ENCODE measurements at regions not wholly inside any gene's neighbourhood (a gene's known extent, or its start where the extent isn't known, plus 50 kb on each side); places are given as distances from the start of the nearest gene placed in this dataset.
A peak's percentile ranks its signal among the peaks of the same experiment; 100 is the strongest.

DNA sequence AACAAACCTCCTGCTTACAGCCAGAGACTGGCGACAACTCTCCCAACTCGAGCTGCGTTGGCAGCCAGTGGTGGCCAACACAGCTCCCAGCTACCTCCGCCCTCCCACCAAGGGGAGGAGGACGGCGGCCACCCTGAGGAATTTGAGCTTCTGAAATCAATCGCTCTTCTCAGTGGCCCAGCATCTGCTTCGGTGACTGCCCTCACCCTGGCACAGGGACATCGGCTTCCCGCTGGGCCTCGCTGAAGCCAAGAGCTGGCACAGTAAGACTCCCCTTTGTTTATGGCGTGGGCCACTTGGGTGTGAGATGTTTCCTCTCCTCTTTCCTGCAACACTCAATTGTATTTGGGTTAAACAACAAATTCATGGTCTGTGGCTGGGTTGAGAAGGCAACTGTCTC is 136.2 kb downstream of the ZBTB18 start:
- H3K27ac Mint-ChIP-seq = no peak overlapping the region
- CTCF ChIA-PET = interaction anchor here (1.3 kb wide), 1 partner anchor 24 kb away, joined by 4 read pairs; no protein-coding TSS in a partner anchor
- no peaks in the 10 kb centered on the region; the same call in 1 of the 2 replicates for H3K27me3 Mint-ChIP-seq (ENCODE audit: low read depth)
- H3K9me3 Mint-ChIP-seq = peaks cover 26% of the 10 kb centered on the region
- TF ChIP-seq NFATC4 (CRISPR knock-in tag; IDR thresholded peaks at IDR 0.05) = no peak
- H3K36me3 Mint-ChIP-seq = 0 out of 2 replicates have a peak, but pooled peaks cover 4% of the 10 kb centered on the region
- ATAC-seq = no peak
- no peak overlapping the region for H3K4me3 Mint-ChIP-seq
- H3K4me1 Mint-ChIP-seq = peaks cover 14% of the 10 kb centered on the region
- no peak for DNase-seq (ENCODE audit: low spot score)
- POLR2A ChIA-PET = no interaction called here

- Mint-ChIP-seq H3K27ac (no peak overlapping the region), H3K9me3 (peaks cover 26% of the 10 kb centered on the region), H3K4me3 (no peak overlapping the region), H3K36me3 (0 out of 2 replicates have a peak, but pooled peaks cover 4% of the 10 kb centered on the region), H3K27me3 (ENCODE audit: low read depth) (no peaks in the 10 kb centered on the region; the same call in 1 of the 2 replicates), H3K4me1 (peaks cover 12% of the 10 kb centered on the region)
- DNase-seq (ENCODE audit: low spot score) = no peak
- no peak for ATAC-seq
- no peak for TF ChIP-seq TCF7 (CRISPR knock-in tag; IDR thresholded peaks at IDR 0.05; ENCODE audit: low read depth)
- TF ChIP-seq NFYB (CRISPR knock-in tag; conservative IDR thresholded peaks at IDR 0.05; ENCODE audit: low read depth) = no peak
- TF ChIP-seq, protein P1, sequence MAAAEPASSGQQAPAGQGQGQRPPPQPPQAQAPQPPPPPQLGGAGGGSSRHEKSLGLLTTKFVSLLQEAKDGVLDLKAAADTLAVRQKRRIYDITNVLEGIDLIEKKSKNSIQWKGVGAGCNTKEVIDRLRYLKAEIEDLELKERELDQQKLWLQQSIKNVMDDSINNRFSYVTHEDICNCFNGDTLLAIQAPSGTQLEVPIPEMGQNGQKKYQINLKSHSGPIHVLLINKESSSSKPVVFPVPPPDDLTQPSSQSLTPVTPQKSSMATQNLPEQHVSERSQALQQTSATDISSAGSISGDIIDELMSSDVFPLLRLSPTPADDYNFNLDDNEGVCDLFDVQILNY (CRISPR knock-in tag; IDR thresholded peaks at IDR 0.05) = no peak
- TF ChIP-seq NFATC4 (CRISPR knock-in tag; IDR thresholded peaks at IDR 0.05) = no peak
- no peak for TF ChIP-seq ZNF317 (CRISPR knock-in tag; IDR thresholded peaks at IDR 0.05; ENCODE audit: borderline replicate concordance, low read depth)
- TF ChIP-seq ATF3 (CRISPR knock-in tag; conservative IDR thresholded peaks at IDR 0.05) = no peak
- TF ChIP-seq HMGXB4 (CRISPR knock-in tag; IDR thresholded peaks at IDR 0.05) = no peak
- TF ChIP-seq CREB1 (CRISPR knock-in tag; IDR thresholded peaks at IDR 0.05) = no peak
- TF ChIP-seq ZNF423 (CRISPR knock-in tag; IDR thresholded peaks at IDR 0.05) = no peak
- ChIA-PET POLR2A (no interaction called here), CTCF (no interaction called here)
Measured at GRCh38 chr1:244191581-244191980, 140.5 kb downstream of the ZBTB18 start.

DNA sequence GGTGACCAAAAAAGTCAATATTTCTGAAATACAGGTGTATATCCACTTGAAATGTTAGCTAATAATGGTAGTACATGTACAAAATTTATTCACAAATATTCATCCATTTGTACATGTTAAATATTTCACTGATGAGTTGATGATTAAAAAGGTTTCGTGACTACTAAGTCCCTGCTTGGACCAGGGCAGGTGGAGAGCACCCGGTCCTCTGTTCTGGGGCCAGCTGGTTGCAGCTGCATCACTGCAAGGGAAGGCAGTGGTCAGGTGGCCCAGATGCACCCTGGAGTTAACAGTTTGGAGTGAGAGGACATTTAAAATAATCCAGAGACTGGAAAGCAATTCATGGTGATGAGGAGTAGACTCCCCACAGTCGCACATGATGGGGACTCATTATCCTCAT is 141.2 kb downstream of the ZBTB18 start:
- Mint-ChIP-seq H3K9me3 (peaks cover 26% of the 10 kb centered on the region), H3K4me1 (peaks cover 17% of the 10 kb centered on the region), H3K27ac (no peak overlapping the region), H3K36me3 (0 out of 2 replicates have a peak, but pooled peaks cover 4% of the 10 kb centered on the region), H3K27me3 (ENCODE audit: low read depth) (no peaks in the 10 kb centered on the region), H3K4me3 (no peak overlapping the region)
- ATAC-seq (no peak), DNase-seq (ENCODE audit: low spot score) (no peak)
- CTCF ChIA-PET = interaction anchor here (0.5 kb wide), 1 partner anchor 24 kb away, joined by 3 read pairs; no protein-coding TSS in a partner anchor
- TF ChIP-seq ELF4 (CRISPR knock-in tag; IDR thresholded peaks at IDR 0.05; ENCODE audit: low read depth) (no peak), ZNF263 (CRISPR knock-in tag; IDR thresholded peaks at IDR 0.05; ENCODE audit: low read depth) (no peak), OVOL2 (CRISPR knock-in tag; IDR thresholded peaks at IDR 0.05; ENCODE audit: borderline replicate concordance) (no peak), CREB1 (CRISPR knock-in tag; IDR thresholded peaks at IDR 0.05) (no peak), FOXP1 (CRISPR knock-in tag; IDR thresholded peaks at IDR 0.05; ENCODE audit: borderline replicate concordance) (no peak), CREM (CRISPR knock-in tag; IDR thresholded peaks at IDR 0.05) (no peak)
- POLR2A ChIA-PET = no interaction called here

GRCh38 chr1:244196571-244197285 is 145.6 kb downstream of the ZBTB18 start:
- ChIA-PET CTCF (interaction anchor here (0.6 to 1.4 kb wide), 2 partner anchors 14 to 94 kb away, joined by 4 to 5 read pairs; no protein-coding TSS in a partner anchor), POLR2A (no interaction called here)
- Mint-ChIP-seq H3K27ac (no peak overlapping the region), H3K4me1 (peaks cover 16% of the 10 kb centered on the region), H3K4me3 (no peak overlapping the region), H3K9me3 (no peaks in the 10 kb centered on the region), H3K27me3 (ENCODE audit: low read depth) (no peaks in the 10 kb centered on the region), H3K36me3 (no peaks in the 10 kb centered on the region)
- ATAC-seq (peak; percentile 75), DNase-seq (ENCODE audit: low spot score) (no peak)
- TF ChIP-seq FOXK1 (CRISPR knock-in tag; IDR thresholded peaks at IDR 0.05) (no peak), JAZF1 (CRISPR knock-in tag; IDR thresholded peaks at IDR 0.05) (no peak), CBFB (CRISPR knock-in tag; IDR thresholded peaks at IDR 0.05; ENCODE audit: low read depth) (no peak), EMX1 (CRISPR knock-in tag; IDR thresholded peaks at IDR 0.05) (no peak), SP1 (CRISPR knock-in tag; conservative IDR thresholded peaks at IDR 0.05) (no peak), ETV6 (CRISPR knock-in tag; IDR thresholded peaks at IDR 0.05) (no peak), ZNF232 (CRISPR knock-in tag; IDR thresholded peaks at IDR 0.05) (no peak), ZSCAN18 (CRISPR knock-in tag; IDR thresholded peaks at IDR 0.05) (no peak), OVOL2 (CRISPR knock-in tag; IDR thresholded peaks at IDR 0.05; ENCODE audit: borderline replicate concordance) (no peak)
- TF ChIP-seq, protein P2, sequence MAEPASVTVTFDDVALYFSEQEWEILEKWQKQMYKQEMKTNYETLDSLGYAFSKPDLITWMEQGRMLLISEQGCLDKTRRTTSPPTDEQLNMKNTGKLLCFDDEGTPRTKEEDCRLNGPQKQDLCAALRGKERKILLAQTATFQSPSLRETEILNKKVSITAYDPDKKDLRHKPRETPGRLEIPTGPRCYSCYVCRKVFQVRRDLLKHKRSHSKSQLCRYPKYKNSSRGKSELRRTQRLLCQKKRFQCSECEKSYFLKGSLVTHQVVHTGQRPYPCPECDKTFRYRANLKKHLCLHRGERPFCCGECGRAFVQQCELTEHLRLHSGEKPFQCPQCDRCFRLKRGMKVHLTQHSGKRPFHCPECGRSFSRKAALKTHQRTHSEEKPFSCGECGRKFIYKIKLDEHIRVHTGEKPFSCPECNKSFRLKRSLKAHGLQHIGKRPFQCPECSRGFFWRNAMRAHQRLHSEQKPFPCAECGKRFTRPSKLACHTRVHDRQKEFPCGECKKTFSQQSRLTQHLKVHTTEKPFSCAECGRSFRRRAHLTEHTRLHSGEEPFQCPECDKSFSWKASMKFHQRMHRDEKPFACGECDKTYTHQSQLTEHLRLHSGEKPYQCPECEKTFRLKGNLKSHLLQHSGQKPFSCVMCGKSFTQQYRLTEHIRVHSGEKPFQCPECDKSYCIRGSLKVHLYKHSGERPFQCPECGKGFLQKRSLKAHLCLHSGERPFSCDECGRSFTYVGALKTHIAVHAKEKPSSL (CRISPR knock-in tag; conservative IDR thresholded peaks at IDR 0.05) = no peak
